Caco-2 (cell line): ENCODE measurements at regions not wholly inside any gene's neighbourhood (a gene's known extent, or its start where the extent isn't known, plus 50 kb on each side); places are given as distances from the start of the nearest gene placed in this dataset.
A peak's percentile ranks its signal among the peaks of the same experiment; 100 is the strongest.

Source experiments
- BruUV-seq: library from RNA; stranded (reverse); fragments of 400-500 nt; replicated peaks from 2 replicates; lab custom pipeline; 2021; lab: Mats Ljungman, UMichigan
- CTCF ChIA-PET: fragments of 300-600 bp; sonication (Branson Sonifier 250); formaldehyde crosslinking; loops from one replicate; lab custom pipeline; 2022; ENCODE audit warnings: antibody characterized with exemption; lab: Charles Lee
- POLR2A ChIA-PET: fragments of 300-600 bp; sonication (Branson Sonifier 250); formaldehyde crosslinking; loops from one replicate; lab custom pipeline; 2022; ENCODE audit warnings: antibody characterized with exemption; lab: Charles Lee
- DNase-seq, 2 experiments: peaks; one replicate each; pipeline versions ENCODE4 v3.0.0 to v3.0.0-alpha.2; 2020 to 2022
- H3K27me3 ChIP-seq: replicated peaks from 2 replicates; pipeline ENCODE4 v1.6.0; 2011; ENCODE audit warnings: low read length; ENCODE audit not compliant: control insufficient read depth, insufficient read depth
- H3K36me3 ChIP-seq: 2 replicates; pipeline ENCODE4 v1.5.1; 2011; ENCODE audit warnings: low read length; ENCODE audit not compliant: control insufficient read depth, insufficient read depth
- H3K4me1 ChIP-seq: fragments of 250-450 bp; sonication (Bioruptor Pico); 2 replicates; pipeline ENCODE4 v1.5.1; 2020; ENCODE audit warnings: mild to moderate bottlenecking
- H3K4me3 ChIP-seq: 2 replicates; pipeline ENCODE4 v1.5.1; 2011; ENCODE audit warnings: low read depth, mild to moderate bottlenecking, control low read depth, low read length
- H3K9me3 ChIP-seq: fragments of 250-450 bp; sonication (Bioruptor Pico); 2 replicates; pipeline ENCODE4 v1.5.1; 2020; ENCODE audit warnings: mild to moderate bottlenecking, moderate library complexity
- H3K27ac Mint-ChIP-seq: one replicate; pipeline ENCODE4 v1.8.0; 2022; ENCODE audit warnings: mixed read lengths; ENCODE audit not compliant: unreplicated experiment
- H3K27me3 Mint-ChIP-seq: one replicate; pipeline ENCODE4 v1.8.0; 2022; ENCODE audit warnings: mixed read lengths; ENCODE audit not compliant: insufficient read depth, unreplicated experiment
- H3K36me3 Mint-ChIP-seq: one replicate; pipeline ENCODE4 v1.8.0; 2022; ENCODE audit warnings: mild to moderate bottlenecking, mixed read lengths; ENCODE audit not compliant: insufficient read depth, unreplicated experiment
- H3K4me1 Mint-ChIP-seq: one replicate; pipeline ENCODE4 v1.8.0; 2022; ENCODE audit warnings: low read depth, mixed read lengths; ENCODE audit not compliant: unreplicated experiment
- H3K4me3 Mint-ChIP-seq: one replicate; pipeline ENCODE4 v1.8.0; 2022; ENCODE audit warnings: mild to moderate bottlenecking, moderate library complexity, mixed read lengths; ENCODE audit not compliant: unreplicated experiment
- H3K9me3 Mint-ChIP-seq: one replicate; pipeline ENCODE4 v1.8.0; 2022; ENCODE audit warnings: mixed read lengths; ENCODE audit not compliant: unreplicated experiment
- CTCF ChIP-seq, 2 experiments: fragments of 200-600 bp in 1 of 2; IDR thresholded peaks; 1 replicate in 1 of 2; 2 replicates in 1 of 2; pipeline versions ENCODE4 v1.5.1 to v1.8.0; 2011 to 2022; ENCODE audit warnings: antibody characterized with exemption in 1 of 2, control low read depth in 1 of 2, inconsistent platforms in 1 of 2, low read depth in 1 of 2, low read length in 1 of 2, mild to moderate bottlenecking in 1 of 2, moderate library complexity in 1 of 2; ENCODE audit not compliant: insufficient read depth in 1 of 2, severe bottlenecking in 1 of 2, unreplicated experiment in 1 of 2
- intact Hi-C: fragments of 100-400 bp; cut with micrococcal nuclease; formaldehyde crosslinking; loops from one replicate; pipeline ENCODE4 v1.10.0; 2022; ENCODE audit not compliant: unreplicated experiment

DNA sequence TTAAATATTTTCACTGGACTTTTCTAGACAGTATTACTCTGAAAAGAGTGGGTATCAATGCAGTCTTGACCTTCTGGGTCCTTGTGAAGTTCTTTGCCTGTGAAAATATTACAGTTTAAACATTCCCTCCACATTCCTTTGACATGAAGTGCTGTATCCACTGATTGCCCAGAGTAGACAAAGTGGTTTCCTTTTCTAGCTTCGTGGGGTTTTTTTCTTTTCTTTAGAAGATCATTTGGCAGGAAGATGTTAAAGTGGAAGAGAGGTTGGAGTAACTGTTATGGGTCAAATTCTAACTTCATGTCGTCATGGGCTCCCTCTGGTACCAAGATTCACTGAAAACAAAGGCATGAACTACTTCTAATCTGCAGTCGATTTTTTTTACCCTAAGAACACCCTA lies 496.9 kb downstream of the EPHA4 start:
- no peak for DNase-seq
- ChIA-PET CTCF (no interaction called here), POLR2A (no interaction called here)
- no peaks in the 10 kb centered on the region for H3K27me3 ChIP-seq
- H3K9me3 ChIP-seq, result 0 out of 2 replicates have a peak, but pooled peaks cover 5% of the 10 kb centered on the region
- H3K36me3 ChIP-seq, result no peaks in the 10 kb centered on the region
- peak overlapping the region; percentile 7 for H3K27ac Mint-ChIP-seq
- no peak overlapping the region for H3K4me3 ChIP-seq
- BruUV-seq, result no TSS peak
- TF ChIP-seq CTCF (IDR thresholded peaks at IDR 0.05; ENCODE audit: insufficient read depth in 1 of 2, low read depth in 1 of 2, low read length in 1 of 2, severe bottlenecking in 1 of 2, unreplicated experiment in 1 of 2), result no peak
- peaks cover 28% of the 10 kb centered on the region for H3K9me3 Mint-ChIP-seq
- peaks cover 3% of the 10 kb centered on the region for H3K27me3 Mint-ChIP-seq
- H3K4me1 Mint-ChIP-seq, result peaks cover 7% of the 10 kb centered on the region
- H3K4me3 Mint-ChIP-seq, result peak overlapping the region; percentile 14
- intact Hi-C loops, result no loop called here
- H3K4me1 ChIP-seq, result peaks cover 13% of the 10 kb centered on the region
- H3K36me3 Mint-ChIP-seq, result no peaks in the 10 kb centered on the region

- no TSS peak for BruUV-seq
- Mint-ChIP-seq H3K27ac (no peak overlapping the region), H3K9me3 (peaks cover 10% of the 10 kb centered on the region), H3K4me3 (no peak overlapping the region), H3K27me3 (peaks cover 3% of the 10 kb centered on the region), H3K4me1 (peaks cover 7% of the 10 kb centered on the region), H3K36me3 (no peaks in the 10 kb centered on the region)
- Histone ChIP-seq H3K4me1 (peaks cover 13% of the 10 kb centered on the region), H3K36me3 (no peaks in the 10 kb centered on the region), H3K27me3 (no peaks in the 10 kb centered on the region), H3K4me3 (no peak overlapping the region), H3K9me3 (no peaks in the 10 kb centered on the region)
- no peak for DNase-seq
- intact Hi-C loops, result no loop called here
- ChIA-PET CTCF (no interaction called here), POLR2A (no interaction called here)
- TF ChIP-seq CTCF (IDR thresholded peaks at IDR 0.05; ENCODE audit: insufficient read depth in 1 of 2, low read depth in 1 of 2, low read length in 1 of 2, severe bottlenecking in 1 of 2, unreplicated experiment in 1 of 2), result no peak
These were observed 494.9 kb downstream of the EPHA4 start for GRCh38 chr2:221077251-221077650.

- no peak overlapping the region for H3K4me3 ChIP-seq
- no peaks in the 10 kb centered on the region for H3K9me3 ChIP-seq
- no peaks in the 10 kb centered on the region for H3K27me3 ChIP-seq
- peaks cover 7% of the 10 kb centered on the region for H3K4me1 Mint-ChIP-seq
- ChIA-PET CTCF (no interaction called here), POLR2A (no interaction called here)
- H3K9me3 Mint-ChIP-seq, result peaks cover 5% of the 10 kb centered on the region
- no peak for TF ChIP-seq CTCF (IDR thresholded peaks at IDR 0.05; ENCODE audit: insufficient read depth in 1 of 2, low read depth in 1 of 2, low read length in 1 of 2, severe bottlenecking in 1 of 2, unreplicated experiment in 1 of 2)
- no peak for DNase-seq
- H3K4me3 Mint-ChIP-seq, result no peak overlapping the region
- H3K36me3 ChIP-seq, result no peaks in the 10 kb centered on the region
- H3K27me3 Mint-ChIP-seq, result peaks cover 3% of the 10 kb centered on the region
- peaks cover 13% of the 10 kb centered on the region for H3K4me1 ChIP-seq
- intact Hi-C loops, result no loop called here
- H3K36me3 Mint-ChIP-seq, result no peaks in the 10 kb centered on the region
- H3K27ac Mint-ChIP-seq, result no peak overlapping the region
- BruUV-seq, result no TSS peak
These were observed 494.3 kb downstream of the EPHA4 start for GRCh38 chr2:221077799-221078198.
